T-cell (primary cell): ENCODE measurements at regions not wholly inside any gene's neighbourhood (a gene's known extent, or its start where the extent isn't known, plus 50 kb on each side); places are given as distances from the start of the nearest gene placed in this dataset.

Source experiments
- ATAC-seq, 4 experiments: fragments of 200-7000 bp in 3 of 4; fragments of 150-1000 bp in 1 of 4; cut with Tn5 transposase; replicated peaks in 1 of 4; 1 replicate in 3 of 4; 2 replicates in 1 of 4; pipeline ENCODE4 v1.10.0; 2021; ENCODE audit warnings: moderate library complexity in 3 of 4, mild to moderate bottlenecking in 2 of 4, moderate number of reproducible peaks in 1 of 4
- CTCF ChIA-PET, 2 donors: fragments of 300-600 bp; sonication (Branson Sonifier 250); formaldehyde crosslinking; loops; one replicate each; lab custom pipeline; 2022; ENCODE audit warnings: antibody characterized with exemption in 2 of 2; lab: Charles Lee
- POLR2A ChIA-PET, 2 donors: fragments of 300-600 bp; sonication (Branson Sonifier 250); formaldehyde crosslinking; loops; one replicate each; lab custom pipeline; 2022; ENCODE audit warnings: antibody characterized with exemption in 2 of 2; lab: Charles Lee
- DNase-seq, 35 experiments: peaks; one replicate each; pipeline versions ENCODE4 v3.0.0 to v3.0.0-alpha.2; 2013 to 2023
- H3K27ac ChIP-seq: one replicate; pipeline ENCODE4 v1.5.1; 2013; ENCODE audit warnings: low read length
- H3K27me3 ChIP-seq, 2 experiments: replicated peaks in 1 of 2; 1 replicate in 1 of 2; 2 replicates in 1 of 2; pipeline versions ENCODE4 v1.6.1 to v1.7.0; 2013; ENCODE audit warnings: low read length in 1 of 2, mixed read lengths in 1 of 2; ENCODE audit not compliant: control insufficient read depth in 2 of 2, insufficient read depth in 2 of 2; ENCODE audit errors: extremely low read depth in 1 of 2
- H3K36me3 ChIP-seq, 2 donors: 1 replicate in 1 of 2; 2 replicates in 1 of 2; pipeline versions ENCODE4 v1.6.1 to v1.7.0; 2013; ENCODE audit warnings: low read length in 1 of 2; ENCODE audit not compliant: control insufficient read depth in 2 of 2, insufficient read depth in 1 of 2; ENCODE audit errors: extremely low read depth in 1 of 2
- H3K4me1 ChIP-seq, 2 experiments: 1 replicate in 1 of 2; 2 replicates in 1 of 2; pipeline versions ENCODE4 v1.6.1 to v1.7.0; 2013; ENCODE audit warnings: low read length in 2 of 2, mixed read lengths in 1 of 2; ENCODE audit not compliant: insufficient read depth in 2 of 2, control insufficient read depth in 1 of 2; ENCODE audit errors: extremely low read depth in 1 of 2
- H3K4me3 ChIP-seq, 2 donors: 1 replicate in 1 of 2; 2 replicates in 1 of 2; pipeline versions ENCODE4 v1.5.1 to v1.7.0; 2013; ENCODE audit warnings: mild to moderate bottlenecking in 2 of 2, low read length in 1 of 2, moderate library complexity in 1 of 2; ENCODE audit not compliant: control insufficient read depth in 1 of 2; ENCODE audit errors: extremely low read depth in 1 of 2
- H3K9me3 ChIP-seq: 2 replicates; pipeline ENCODE4 v1.7.0; 2013
- H3K27ac Mint-ChIP-seq, 2 donors: one replicate each; pipeline ENCODE4 v1.8.0; 2020 to 2021; ENCODE audit warnings: mild to moderate bottlenecking in 2 of 2, mixed read lengths in 2 of 2
- H3K27me3 Mint-ChIP-seq, 2 donors: one replicate each; pipeline ENCODE4 v1.8.0; 2021 to 2022; ENCODE audit warnings: mixed read lengths in 2 of 2
- H3K36me3 Mint-ChIP-seq: one replicate; pipeline ENCODE4 v1.8.0; 2021; ENCODE audit warnings: mixed read lengths
- H3K4me1 Mint-ChIP-seq, 3 donors: one replicate each; pipeline ENCODE4 v1.8.0; 2020 to 2022; ENCODE audit warnings: mixed read lengths in 3 of 3, mild to moderate bottlenecking in 1 of 3
- H3K4me3 Mint-ChIP-seq, 3 donors: one replicate each; pipeline ENCODE4 v1.8.0; 2020 to 2022; ENCODE audit warnings: mild to moderate bottlenecking in 3 of 3, mixed read lengths in 3 of 3, moderate library complexity in 3 of 3
- H3K9me3 Mint-ChIP-seq, 3 donors: one replicate each; pipeline ENCODE4 v1.8.0; 2020 to 2022; ENCODE audit warnings: mixed read lengths in 3 of 3
- WGBS: methylation state at CpG from one replicate; pipeline ENCODE4 v1.1.5; 2013; ENCODE audit warnings: missing lambda C conversion rate; ENCODE audit not compliant: insufficient coverage; 5-methylcytosine and 5-hydroxymethylcytosine counted together

- peaks cover 0 to 17% (median 7%) of the 10 kb centered on the region in 3 donors for H3K9me3 Mint-ChIP-seq
- no peak overlapping the region for H3K4me3 ChIP-seq
- no peaks in the 10 kb centered on the region for H3K36me3 Mint-ChIP-seq
- no peaks in the 10 kb centered on the region for H3K4me1 ChIP-seq
- peaks cover 0 to 4% of the 10 kb centered on the region in 2 experiments for H3K27me3 ChIP-seq
- H3K9me3 ChIP-seq: no peaks in the 10 kb centered on the region
- POLR2A ChIA-PET: no interaction called here
- CTCF ChIA-PET: interaction anchor here in 1 of 2 donors (0.7 kb wide), 1 partner anchor 436 kb away, joined by 3 read pairs; no protein-coding TSS in a partner anchor
- H3K27ac Mint-ChIP-seq: no peak overlapping the region
- H3K36me3 ChIP-seq: no peaks in the 10 kb centered on the region
- no peak overlapping the region for H3K27ac ChIP-seq
- DNase-seq (no peak), ATAC-seq (no peak)
- H3K27me3 Mint-ChIP-seq: peaks cover 0 to 9% of the 10 kb centered on the region in 2 donors
- H3K4me1 Mint-ChIP-seq: no peaks in the 10 kb centered on the region
- H3K4me3 Mint-ChIP-seq: no peak overlapping the region
- WGBS: no CpG with 5 or more reads among the region's 1 CpG
These were observed 190.9 kb upstream of the FOXA2 start for GRCh38 chr20:22775256-22775655.

DNA sequence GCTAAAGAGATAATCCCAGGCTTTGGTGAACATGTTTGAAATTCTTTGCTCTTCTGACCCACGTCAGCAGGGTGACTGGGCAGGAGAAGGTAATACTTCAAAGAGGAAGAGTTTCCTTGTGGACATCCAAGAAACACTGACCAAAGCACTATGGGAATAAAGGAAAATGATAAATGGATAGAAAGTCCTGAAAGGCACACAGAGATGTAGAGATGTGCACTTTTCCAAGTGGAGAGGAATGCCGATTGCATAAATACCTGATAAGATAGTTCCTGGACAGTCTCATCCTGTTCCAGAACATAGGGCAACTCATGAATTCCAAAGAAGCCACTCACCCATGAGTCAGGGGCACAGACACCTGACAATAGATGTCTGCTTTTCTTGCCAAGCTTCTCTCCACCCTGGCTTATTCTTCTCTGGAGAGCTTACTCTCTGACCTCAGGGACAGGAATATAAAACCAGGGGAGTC, 191.3 kb upstream of the FOXA2 start:
- H3K9me3 ChIP-seq: no peaks in the 10 kb centered on the region
- Mint-ChIP-seq H3K9me3 (peaks cover 0 to 16% (median 5%) of the 10 kb centered on the region in 3 donors), H3K36me3 (no peaks in the 10 kb centered on the region), H3K4me3 (no peak overlapping the region), H3K4me1 (no peaks in the 10 kb centered on the region), H3K27me3 (peaks cover 0 to 9% of the 10 kb centered on the region in 2 donors), H3K27ac (no peak overlapping the region)
- ChIA-PET CTCF (interaction anchor here in 1 of 2 donors (0.7 kb wide), 1 partner anchor 437 kb away, joined by 3 read pairs; no protein-coding TSS in a partner anchor), POLR2A (no interaction called here)
- H3K4me1 ChIP-seq: no peaks in the 10 kb centered on the region
- ATAC-seq (no peak), DNase-seq (no peak)
- H3K4me3 ChIP-seq: no peak overlapping the region
- no peak overlapping the region for H3K27ac ChIP-seq
- WGBS: 73% methylated on average over 2 of the region's 2 CpGs
- H3K27me3 ChIP-seq: peaks cover 0 to under 1% of the 10 kb centered on the region in 2 experiments
- no peaks in the 10 kb centered on the region for H3K36me3 ChIP-seq

- ChIA-PET POLR2A (no interaction called here), CTCF (no interaction called here)
- H3K27me3 ChIP-seq: no peaks in the 10 kb centered on the region
- H3K4me3 Mint-ChIP-seq: no peak overlapping the region
- no peaks in the 10 kb centered on the region for H3K36me3 Mint-ChIP-seq
- no peak overlapping the region for H3K27ac Mint-ChIP-seq
- H3K4me1 Mint-ChIP-seq: no peaks in the 10 kb centered on the region
- H3K36me3 ChIP-seq: no peaks in the 10 kb centered on the region
- peaks cover 0 to 16% (median 3%) of the 10 kb centered on the region in 3 donors for H3K9me3 Mint-ChIP-seq
- WGBS: 80% methylated on average over 2 of the region's 3 CpGs
- no peaks in the 10 kb centered on the region for H3K9me3 ChIP-seq
- no peak overlapping the region for H3K4me3 ChIP-seq
- no peaks in the 10 kb centered on the region for H3K4me1 ChIP-seq
- H3K27ac ChIP-seq: no peak overlapping the region
- ATAC-seq (no peak), DNase-seq (no peak)
- peaks cover 0 to 3% of the 10 kb centered on the region in 2 donors for H3K27me3 Mint-ChIP-seq
These were observed 192.0 kb upstream of the FOXA2 start for GRCh38 chr20:22776369-22776768.

GRCh38 chr20:22779878-22780277, 195.5 kb upstream of the FOXA2 start:
- no peak overlapping the region for H3K27ac Mint-ChIP-seq
- Histone ChIP-seq H3K4me3 (no peak overlapping the region), H3K27me3 (no peaks in the 10 kb centered on the region), H3K4me1 (no peaks in the 10 kb centered on the region), H3K36me3 (no peaks in the 10 kb centered on the region), H3K9me3 (no peaks in the 10 kb centered on the region), H3K27ac (no peak overlapping the region)
- ATAC-seq: no peak
- H3K4me1 Mint-ChIP-seq: no peaks in the 10 kb centered on the region
- H3K4me3 Mint-ChIP-seq: no peak overlapping the region
- CTCF ChIA-PET: no interaction called here
- POLR2A ChIA-PET: no interaction called here
- WGBS: no CpG with 5 or more reads among the region's 2 CpGs
- H3K9me3 Mint-ChIP-seq: peaks cover 0 to 13% (median 3%) of the 10 kb centered on the region in 3 donors
- H3K27me3 Mint-ChIP-seq: no peaks in the 10 kb centered on the region
- no peak for DNase-seq
- no peaks in the 10 kb centered on the region for H3K36me3 Mint-ChIP-seq

- ChIA-PET CTCF (no interaction called here), POLR2A (no interaction called here)
- ATAC-seq (no peak), DNase-seq (no peak)
- no peak overlapping the region for H3K27ac ChIP-seq
- H3K27me3 Mint-ChIP-seq: peaks cover 0 to 3% of the 10 kb centered on the region in 2 donors
- peaks cover 0 to 3% of the 10 kb centered on the region in 2 experiments for H3K27me3 ChIP-seq
- no peaks in the 10 kb centered on the region for H3K9me3 ChIP-seq
- H3K36me3 ChIP-seq: no peaks in the 10 kb centered on the region
- no peak overlapping the region for H3K27ac Mint-ChIP-seq
- H3K4me3 ChIP-seq: no peak overlapping the region
- no peaks in the 10 kb centered on the region for H3K36me3 Mint-ChIP-seq
- H3K4me1 ChIP-seq: no peaks in the 10 kb centered on the region
- no peak overlapping the region for H3K4me3 Mint-ChIP-seq
- peaks cover 0 to 6% (median 3%) of the 10 kb centered on the region in 3 donors for H3K9me3 Mint-ChIP-seq
- H3K4me1 Mint-ChIP-seq: no peaks in the 10 kb centered on the region
- WGBS: 80% methylated on average over 2 of the region's 2 CpGs
These were observed 197.5 kb upstream of the FOXA2 start for GRCh38 chr20:22781869-22782268.

- POLR2A ChIA-PET: no interaction called here
- 94% methylated on average over 2 of the region's 2 CpGs for WGBS
These were observed 205.3 kb upstream of the FOXA2 start for GRCh38 chr20:22789676-22790075.

More at GRCh38 chr20:22789676-22790075, 205.3 kb upstream of the FOXA2 start:
- H3K4me1 Mint-ChIP-seq: no peaks in the 10 kb centered on the region
- CTCF ChIA-PET: no interaction called here
- no peak overlapping the region for H3K27ac ChIP-seq
- peaks cover 0 to 10% (median 3%) of the 10 kb centered on the region in 3 donors for H3K9me3 Mint-ChIP-seq
- H3K4me1 ChIP-seq: no peaks in the 10 kb centered on the region
- peaks cover 0 to 9% of the 10 kb centered on the region in 2 donors for H3K27me3 Mint-ChIP-seq
- no peaks in the 10 kb centered on the region for H3K36me3 Mint-ChIP-seq
- H3K4me3 ChIP-seq: no peak overlapping the region
- no peak overlapping the region for H3K27ac Mint-ChIP-seq
- H3K4me3 Mint-ChIP-seq: no peak overlapping the region
- H3K9me3 ChIP-seq: no peaks in the 10 kb centered on the region
- ATAC-seq (no peak), DNase-seq (no peak)
- H3K36me3 ChIP-seq: no peaks in the 10 kb centered on the region
- peaks cover 0 to 3% of the 10 kb centered on the region in 2 experiments for H3K27me3 ChIP-seq
